Stomach smooth muscle (tissue), 2 donors: ENCODE measurements at regions not wholly inside any gene's neighbourhood (a gene's known extent, or its start where the extent isn't known, plus 50 kb on each side); places are given as distances from the start of the nearest gene placed in this dataset.
"Not testable (repeated sequence)": the region's sequence is repeated elsewhere in the genome, so short reads cannot be mapped to it uniquely, and the experiment has no call there.

Experiments used
- H3K27ac ChIP-seq: one replicate; pipeline ENCODE4 v1.7.0; 2013; ENCODE audit warnings: mild to moderate bottlenecking, low read length, inconsistent platforms
- H3K27me3 ChIP-seq, 2 donors: one replicate each; pipeline ENCODE4 v1.7.0; 2013; ENCODE audit warnings: low read length in 2 of 2; ENCODE audit not compliant: insufficient read depth in 2 of 2, control insufficient read depth in 1 of 2
- H3K36me3 ChIP-seq, 2 donors: one replicate each; pipeline ENCODE4 v1.7.0; 2013; ENCODE audit warnings: low read length in 2 of 2; ENCODE audit not compliant: control insufficient read depth in 2 of 2, insufficient read depth in 2 of 2
- H3K4me1 ChIP-seq: one replicate; pipeline ENCODE4 v1.7.0; 2013; ENCODE audit warnings: low read length; ENCODE audit not compliant: control insufficient read depth, insufficient read depth
- H3K4me3 ChIP-seq, 2 donors: one replicate each; pipeline ENCODE4 v1.7.0; 2013; ENCODE audit warnings: low read length in 2 of 2
- H3K9ac ChIP-seq, 2 donors: one replicate each; pipeline ENCODE4 v1.7.0; 2013; ENCODE audit warnings: low read length in 2 of 2, mild to moderate bottlenecking in 1 of 2
- H3K9me3 ChIP-seq, 2 donors: one replicate each; pipeline ENCODE4 v1.7.0; 2013; ENCODE audit warnings: low read length in 2 of 2; ENCODE audit not compliant: control insufficient read depth in 2 of 2
- donor health status: healthy.
- donor health status: Pancreatic carcinoma.

DNA sequence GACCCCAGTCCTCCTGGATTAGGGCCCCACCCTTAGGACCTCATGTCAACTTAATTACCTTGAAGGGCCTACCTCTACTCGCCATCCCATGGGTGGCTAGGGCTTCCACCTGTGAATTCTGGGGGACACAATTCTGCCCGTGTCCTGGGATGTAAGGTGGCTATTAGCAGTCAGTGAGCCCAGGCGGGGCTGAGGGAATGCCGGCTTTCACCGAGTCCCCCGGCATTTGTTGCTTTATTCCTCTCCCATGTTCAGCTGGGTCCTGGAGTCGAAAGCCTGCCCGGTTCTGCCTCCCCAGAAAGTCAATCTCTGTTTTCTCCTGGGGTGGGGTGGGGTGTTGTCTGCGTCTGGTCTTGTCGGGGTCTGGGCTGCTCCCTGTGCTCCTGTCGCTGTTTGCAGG, 125.6 kb downstream of the GLRX3 start:
- Histone ChIP-seq H3K9me3 (peaks cover 0 to 19% of the 10 kb centered on the region in 2 donors), H3K27me3 (no peaks in the 10 kb centered on the region), H3K36me3 (no peaks in the 10 kb centered on the region), H3K9ac (no peak overlapping the region), H3K4me1 (no peaks in the 10 kb centered on the region), H3K27ac (no peak overlapping the region), H3K4me3 (no peak overlapping the region)

DNA sequence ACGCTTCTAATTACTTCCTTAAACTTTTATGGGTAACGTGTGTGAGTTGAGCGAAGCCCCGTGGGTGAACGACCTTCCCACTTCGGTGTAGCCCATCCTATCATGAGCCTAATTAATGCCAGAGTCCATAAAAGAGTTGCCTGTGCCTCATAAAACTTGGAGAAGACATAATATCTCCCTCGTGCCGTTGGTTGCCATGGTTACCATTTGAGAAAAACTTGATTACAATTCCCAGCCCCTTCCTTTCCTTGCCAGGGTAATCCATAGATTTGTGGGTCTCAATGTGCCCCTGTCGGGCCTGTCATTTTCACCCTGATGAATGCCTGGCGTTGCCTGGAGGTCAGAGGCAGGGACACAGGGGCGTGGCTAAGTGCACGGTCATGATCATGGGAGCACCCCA, 127.1 kb downstream of the GLRX3 start:
- Histone ChIP-seq H3K27ac (no peak overlapping the region), H3K9ac (no peak overlapping the region), H3K27me3 (no peaks in the 10 kb centered on the region), H3K9me3 (peaks cover 2 to 20% of the 10 kb centered on the region in 2 donors), H3K4me1 (no peaks in the 10 kb centered on the region), H3K36me3 (no peaks in the 10 kb centered on the region), H3K4me3 (no peak overlapping the region)

GRCh38 chr10:130265542-130265941, 129.4 kb downstream of the GLRX3 start:
- no peak overlapping the region for H3K4me3 ChIP-seq
- no peak overlapping the region for H3K27ac ChIP-seq
- H3K9ac ChIP-seq, result no peak overlapping the region
- no peaks in the 10 kb centered on the region for H3K36me3 ChIP-seq
- peaks cover 2 to 14% of the 10 kb centered on the region in 2 donors for H3K9me3 ChIP-seq
- H3K4me1 ChIP-seq, result no peaks in the 10 kb centered on the region
- no peaks in the 10 kb centered on the region for H3K27me3 ChIP-seq

- Histone ChIP-seq H3K9ac (no peak overlapping the region), H3K36me3 (no peaks in the 10 kb centered on the region), H3K9me3 (peaks cover 39 to 59% of the 10 kb centered on the region in 2 donors), H3K4me3 (peak overlapping the region in 1 of 2 donors; percentile 52), H3K27me3 (no peaks in the 10 kb centered on the region), H3K27ac (no peak overlapping the region), H3K4me1 (no peaks in the 10 kb centered on the region)
Observed at GRCh38 chr10:130282492-130283218, 146.5 kb downstream of the GLRX3 start.

DNA sequence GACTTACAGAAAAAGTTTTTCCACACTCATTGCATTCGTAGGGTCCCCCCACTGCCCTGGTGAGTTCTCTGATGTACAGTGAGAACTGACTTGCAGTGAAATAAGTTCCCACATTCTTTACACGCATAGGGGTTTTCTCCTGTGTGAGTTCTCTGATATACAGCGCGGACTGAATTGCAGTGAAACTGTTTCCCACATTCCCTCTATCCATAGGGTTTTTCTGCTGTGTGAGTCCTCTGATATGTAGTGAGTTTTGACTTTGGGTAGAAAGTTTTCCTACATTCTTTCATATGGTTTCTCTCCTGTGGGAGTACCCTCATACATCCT, 147.0 kb downstream of the GLRX3 start:
- Histone ChIP-seq H3K27ac (no peak overlapping the region), H3K9me3 (peaks cover 39 to 55% of the 10 kb centered on the region in 2 donors), H3K9ac (no peak overlapping the region)

DNA sequence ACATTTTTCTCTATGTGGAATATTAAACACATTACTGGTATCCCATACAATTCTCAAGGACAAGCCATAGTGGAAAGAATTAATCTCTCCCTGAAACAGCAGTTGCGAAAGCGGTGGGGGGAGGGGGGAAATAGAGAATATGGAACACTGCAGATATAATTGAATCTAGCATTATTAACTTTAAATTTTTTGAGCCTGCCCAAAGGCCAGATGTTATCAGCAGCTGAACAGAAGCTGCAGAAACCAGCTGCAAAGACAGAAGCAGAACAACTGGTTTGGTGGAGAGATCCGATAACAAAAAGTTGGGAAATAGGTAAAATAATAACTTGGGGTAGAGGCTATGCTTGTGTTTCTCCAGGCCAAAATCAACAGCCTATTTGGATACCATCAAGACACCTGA, 159.6 kb downstream of the GLRX3 start:
- not testable (repeated sequence) for H3K9ac ChIP-seq, H3K9me3 ChIP-seq, H3K36me3 ChIP-seq, H3K4me1 ChIP-seq, H3K27me3 ChIP-seq, H3K27ac ChIP-seq, H3K4me3 ChIP-seq

More for the DNA sequence above, 147.0 kb downstream of the GLRX3 start:
- H3K36me3 ChIP-seq, result no peaks in the 10 kb centered on the region
- no peaks in the 10 kb centered on the region for H3K27me3 ChIP-seq
- H3K4me1 ChIP-seq, result no peaks in the 10 kb centered on the region
- peak overlapping the region in 1 of 2 donors; percentile 15 for H3K4me3 ChIP-seq

DNA sequence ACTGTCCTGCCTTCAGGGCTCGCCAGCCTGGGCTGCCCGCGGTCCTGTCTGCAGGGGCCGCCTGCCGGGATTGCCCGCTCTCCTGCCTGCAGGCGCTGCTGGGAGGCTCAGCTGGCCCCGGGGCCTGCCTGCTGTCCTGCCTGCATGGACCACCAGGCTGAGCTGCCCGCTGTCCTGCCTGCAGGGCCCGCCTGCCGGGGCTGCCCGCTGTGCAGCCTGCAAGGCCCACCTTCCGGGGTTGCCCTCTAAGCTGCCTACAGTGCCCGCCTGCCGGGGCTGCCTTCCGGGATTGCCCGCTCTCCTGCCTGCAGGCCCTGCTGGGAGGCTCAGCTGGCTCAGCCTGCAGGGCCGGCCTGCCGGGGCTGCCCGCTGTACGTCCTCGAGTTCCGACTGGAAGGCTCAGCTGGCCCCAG, 164.4 kb downstream of the GLRX3 start:
- Histone ChIP-seq H3K27ac (peak overlapping the region; percentile 69), H3K36me3 (no peaks in the 10 kb centered on the region), H3K27me3 (no peaks in the 10 kb centered on the region), H3K4me1 (peaks cover 4% of the 10 kb centered on the region), H3K9me3 (peaks cover 6 to 9% of the 10 kb centered on the region in 2 donors), H3K4me3 (peak overlapping the region; percentile 67 to 72), H3K9ac (peak overlapping the region; percentile 60 to 62)

GRCh38 chr10:130301021-130301892, 165.1 kb downstream of the GLRX3 start:
- H3K9ac ChIP-seq, result peak overlapping the region; percentile 60 to 69
- H3K27ac ChIP-seq, result peak overlapping the region; percentile 69
- no peaks in the 10 kb centered on the region for H3K36me3 ChIP-seq
- peaks cover 4% of the 10 kb centered on the region for H3K4me1 ChIP-seq
- H3K27me3 ChIP-seq, result no peaks in the 10 kb centered on the region
- peak overlapping the region; percentile 67 to 72 for H3K4me3 ChIP-seq
- peaks cover 6% of the 10 kb centered on the region in 2 donors for H3K9me3 ChIP-seq

GRCh38 chr10:130326954-130327353, 190.8 kb downstream of the GLRX3 start:
- Histone ChIP-seq H3K27me3 (no peaks in the 10 kb centered on the region), H3K4me1 (no peaks in the 10 kb centered on the region)

GRCh38 chr10:130329792-130330191, 193.6 kb downstream of the GLRX3 start:
- Histone ChIP-seq H3K36me3 (no peaks in the 10 kb centered on the region), H3K27me3 (no peaks in the 10 kb centered on the region), H3K4me1 (no peaks in the 10 kb centered on the region), H3K27ac (no peak overlapping the region), H3K9me3 (peaks cover 0 to 7% of the 10 kb centered on the region in 2 donors), H3K4me3 (no peak overlapping the region), H3K9ac (no peak overlapping the region)

More at GRCh38 chr10:130326954-130327353, 190.8 kb downstream of the GLRX3 start:
- no peak overlapping the region for H3K9ac ChIP-seq
- peaks cover 0 to 7% of the 10 kb centered on the region in 2 donors for H3K9me3 ChIP-seq
- no peak overlapping the region for H3K4me3 ChIP-seq
- H3K27ac ChIP-seq, result no peak overlapping the region
- no peaks in the 10 kb centered on the region for H3K36me3 ChIP-seq

DNA sequence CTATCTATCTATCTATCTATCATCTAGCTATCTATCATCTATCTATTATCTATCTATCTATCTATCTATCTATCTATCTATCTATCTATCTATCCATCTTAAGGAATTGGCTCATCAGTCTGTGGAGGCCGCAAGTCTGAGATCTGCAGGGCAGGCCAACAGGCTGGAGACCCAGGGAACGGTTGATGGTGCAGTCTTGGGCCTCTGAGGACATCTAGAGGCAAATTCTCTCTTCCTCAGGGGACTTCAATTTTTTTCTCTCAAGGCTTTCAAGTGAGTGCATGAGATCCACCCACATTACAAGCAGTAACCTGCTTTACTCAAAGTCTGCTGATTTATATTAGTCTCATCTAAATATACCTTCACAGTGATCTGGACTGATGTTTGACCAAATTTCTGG, 197.0 kb downstream of the GLRX3 start:
- Histone ChIP-seq H3K27ac (no peak overlapping the region), H3K4me1 (no peaks in the 10 kb centered on the region), H3K27me3 (no peaks in the 10 kb centered on the region)

More for the DNA sequence above, 197.0 kb downstream of the GLRX3 start:
- no peaks in the 10 kb centered on the region for H3K9me3 ChIP-seq
- no peak overlapping the region for H3K9ac ChIP-seq
- H3K4me3 ChIP-seq, result no peak overlapping the region
- H3K36me3 ChIP-seq, result no peaks in the 10 kb centered on the region
